Right renal cortex interstitium (tissue), 3 donors: ENCODE measurements at regions not wholly inside any gene's neighbourhood (a gene's known extent, or its start where the extent isn't known, plus 50 kb on each side); places are given as distances from the start of the nearest gene placed in this dataset.
"Not testable (repeated sequence)": the region's sequence is repeated elsewhere in the genome, so short reads cannot be mapped to it uniquely, and the experiment has no call there.

ENCODE experiments used
- DNase-seq, 3 donors: peaks; one replicate each; pipeline ENCODE4 v3.0.0-alpha.2; 2013; ENCODE audit warnings: low read depth in 3 of 3, low spot score in 2 of 3

DNA sequence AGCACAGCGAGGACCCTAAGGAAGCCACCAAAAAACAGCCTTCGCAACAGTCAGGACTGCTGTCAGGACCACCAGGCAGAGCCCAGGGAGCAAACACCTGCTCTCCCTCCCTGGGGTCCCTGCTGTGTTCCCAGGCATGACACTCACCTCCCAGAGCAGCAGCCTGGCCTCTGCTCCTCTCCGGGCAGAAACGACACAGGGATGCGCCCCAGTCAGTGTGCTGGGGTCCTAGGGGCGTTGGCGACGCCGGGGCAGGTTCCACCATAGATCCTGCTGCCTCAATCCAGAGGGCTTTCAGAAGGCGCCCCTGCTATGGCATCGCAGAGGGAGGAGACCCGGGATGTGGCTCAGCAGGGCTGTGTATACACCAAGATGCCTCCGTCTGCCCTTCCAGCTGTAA, 169.7 kb upstream of the FOXD4L5 start:
- DNase-seq, result not testable (repeated sequence)

DNA sequence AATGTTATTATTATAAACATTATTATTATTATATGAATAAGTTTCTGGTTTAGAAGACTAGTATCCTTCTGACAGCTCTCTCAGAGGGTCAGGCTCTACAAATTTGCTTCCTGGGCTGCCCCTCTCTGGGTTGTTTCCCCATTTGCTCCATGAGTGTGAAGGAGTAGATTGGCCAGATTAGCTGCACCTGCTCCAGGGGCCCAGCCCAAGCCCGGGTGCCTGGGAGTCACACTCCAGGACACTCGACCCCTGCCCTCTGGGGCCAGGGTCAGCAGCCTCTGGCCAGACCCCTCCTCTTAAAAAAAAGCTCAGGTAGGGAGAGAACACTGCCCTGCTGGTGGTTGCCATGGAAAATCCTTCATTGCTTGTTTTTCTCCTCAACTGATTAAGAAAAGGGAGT, 169.0 kb upstream of the FOXD4L5 start:
- DNase-seq, result not testable (repeated sequence)

DNA sequence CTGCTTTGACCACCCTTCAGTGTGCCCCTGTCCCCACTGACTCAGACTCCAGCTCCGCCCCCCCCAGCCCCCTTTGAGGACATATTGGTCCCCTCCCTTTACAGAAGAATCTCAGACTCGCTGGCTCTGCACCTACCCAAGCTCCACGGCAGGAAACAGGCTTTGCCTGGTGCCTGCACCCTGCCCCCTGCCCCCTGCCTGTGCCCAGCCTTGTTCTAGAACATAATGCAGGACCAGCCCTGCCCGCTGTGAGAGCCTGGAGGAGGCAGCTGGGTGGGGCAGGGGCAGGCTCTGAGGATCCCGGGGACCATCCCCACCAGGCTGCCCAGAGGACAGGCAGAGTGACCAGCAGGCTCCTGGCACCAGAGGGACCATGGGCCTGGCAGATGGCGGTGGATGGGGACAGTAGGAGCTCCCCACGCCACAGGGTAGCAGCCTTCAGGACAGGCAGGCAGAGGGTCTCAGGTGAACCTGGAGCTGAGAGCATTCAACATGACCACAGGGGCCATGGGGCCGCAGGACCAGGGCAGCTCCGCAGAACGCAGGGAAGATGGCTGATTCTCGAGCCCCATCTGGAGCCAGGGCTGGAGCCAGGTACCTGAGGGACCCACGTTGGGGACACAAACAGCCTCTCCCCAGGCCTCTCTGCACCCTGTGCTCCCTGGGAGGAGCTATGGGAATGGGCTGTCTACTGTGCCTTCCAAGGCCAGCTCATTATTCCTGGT, 165.0 kb upstream of the FOXD4L5 start:
- DNase-seq, result not testable (repeated sequence)

DNA sequence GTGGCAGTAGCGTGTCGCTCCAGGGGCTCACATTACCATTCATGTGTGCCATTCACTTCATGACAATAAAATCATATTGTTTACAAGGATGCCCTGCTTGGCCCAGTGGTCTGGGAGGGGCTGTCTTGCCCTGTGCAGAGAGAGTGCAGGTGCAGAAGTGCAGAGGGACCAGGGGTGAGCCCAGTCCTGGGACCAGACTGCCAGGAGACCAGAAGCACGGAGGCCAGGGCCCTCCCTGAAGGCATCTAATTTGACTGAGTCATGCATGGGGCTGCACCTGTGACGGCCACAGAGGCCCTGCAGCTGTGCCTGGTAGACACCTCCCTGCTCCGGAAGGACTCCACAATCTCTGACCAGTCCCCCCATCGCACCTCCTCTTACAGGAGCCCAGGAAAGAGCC, 164.4 kb upstream of the FOXD4L5 start:
- DNase-seq, result no peak

DNA sequence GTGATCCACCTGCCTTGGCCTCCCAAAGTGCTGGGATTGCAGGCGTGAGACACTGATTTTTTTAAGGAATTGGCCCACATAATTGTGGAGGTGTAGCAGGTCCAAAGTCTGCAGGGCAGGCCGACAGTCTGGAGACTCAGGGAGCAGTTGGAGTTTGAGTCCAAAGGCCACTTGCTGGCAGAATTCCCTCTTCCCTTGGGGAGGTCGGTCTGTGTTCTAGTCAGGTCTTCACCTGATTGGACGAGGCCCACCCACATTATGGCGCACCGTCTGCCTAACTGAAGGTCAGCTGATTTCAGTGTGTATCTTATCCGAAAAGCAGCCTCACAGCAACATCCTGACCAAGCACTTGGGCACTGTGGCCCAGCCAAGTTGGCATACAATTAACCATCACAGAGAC, 162.1 kb upstream of the FOXD4L5 start:
- not testable (repeated sequence) for DNase-seq

DNA sequence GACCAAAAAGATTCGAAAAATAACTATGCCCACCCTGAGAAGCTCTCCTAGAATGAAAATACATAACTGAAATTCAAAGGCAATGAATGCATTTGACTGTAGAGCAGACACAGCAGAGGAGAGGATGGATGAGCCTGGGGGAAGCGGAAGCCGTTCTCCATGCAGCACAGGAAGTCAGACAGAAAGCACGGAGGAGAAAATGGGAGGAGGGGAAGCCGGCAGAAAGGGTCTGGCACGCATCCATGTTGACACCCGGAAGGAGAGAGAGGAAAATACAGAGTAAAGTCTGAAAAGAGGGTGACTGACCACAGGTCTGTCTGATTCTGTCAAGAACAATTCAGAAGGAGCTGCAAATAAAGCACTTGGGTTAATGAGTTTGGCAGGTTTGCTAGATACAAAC, 161.0 kb upstream of the FOXD4L5 start:
- DNase-seq, result not testable (repeated sequence)

DNA sequence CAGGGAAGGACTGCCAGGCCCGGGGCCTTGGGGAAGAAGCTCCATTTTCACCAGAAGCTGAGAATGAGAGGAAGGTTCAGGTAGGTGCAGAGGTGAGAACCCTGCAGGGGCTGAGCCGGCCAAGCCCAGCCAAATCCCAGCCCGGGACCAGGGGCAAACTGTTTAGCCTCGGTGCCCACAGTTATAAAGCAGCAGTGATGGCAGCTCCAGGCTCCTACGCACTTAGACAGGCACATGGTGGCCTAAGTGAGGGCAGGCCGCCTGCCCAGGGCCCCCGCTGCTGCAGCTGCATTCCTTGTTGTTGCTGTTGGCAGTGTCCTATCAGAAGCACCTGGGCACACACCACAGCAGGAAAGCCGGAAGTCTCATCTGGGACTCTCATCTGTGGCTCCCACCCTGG, 159.9 kb upstream of the FOXD4L5 start:
- no peak for DNase-seq

DNA sequence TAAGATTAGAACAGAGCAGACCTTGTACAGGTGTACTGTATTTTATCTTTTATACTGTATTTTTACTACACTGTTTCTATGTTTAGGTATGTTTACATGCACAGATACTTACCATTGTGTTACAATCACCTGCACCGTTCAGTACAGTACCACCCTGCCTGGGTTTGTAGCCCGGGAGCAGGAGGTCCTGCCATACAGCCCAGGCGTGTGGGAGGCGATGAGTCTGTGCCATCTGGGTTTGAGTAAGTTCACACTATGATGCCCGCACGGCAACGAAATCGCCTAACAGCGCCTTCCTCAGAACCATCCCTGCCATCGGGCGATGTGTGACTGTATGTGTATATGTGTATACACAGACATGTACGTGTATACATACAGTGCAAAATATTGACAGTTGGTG, 157.1 kb upstream of the FOXD4L5 start:
- DNase-seq, result not testable (repeated sequence)

DNA sequence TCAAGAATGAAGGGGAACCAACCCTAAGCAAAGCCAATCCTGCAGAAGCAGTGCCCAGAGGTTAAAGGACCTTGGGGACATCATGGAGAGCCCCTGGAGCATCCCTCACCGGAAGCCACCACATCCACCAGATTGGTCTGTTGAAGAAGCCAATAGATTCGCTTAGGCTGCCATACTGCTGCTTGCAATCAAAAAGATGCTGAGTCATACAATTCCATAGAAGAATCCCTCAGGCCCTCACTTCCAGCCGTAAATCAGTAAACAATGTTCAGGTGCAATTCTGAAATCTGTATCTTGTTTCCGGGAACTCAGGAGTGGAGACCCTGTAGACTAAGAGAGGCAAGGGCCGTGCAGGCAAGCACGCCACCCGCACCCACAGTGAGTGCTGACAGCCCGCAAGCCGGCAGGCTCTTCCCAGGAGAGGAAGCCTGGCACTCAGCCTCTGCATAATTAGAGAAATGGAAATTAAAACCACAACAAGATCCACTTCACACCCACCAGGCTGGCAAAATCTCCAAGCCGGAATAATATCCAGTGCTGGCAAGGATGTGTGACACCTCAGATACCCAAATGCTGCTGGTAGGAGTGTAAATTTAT, 156.4 kb upstream of the FOXD4L5 start:
- DNase-seq, result not testable (repeated sequence)

DNA sequence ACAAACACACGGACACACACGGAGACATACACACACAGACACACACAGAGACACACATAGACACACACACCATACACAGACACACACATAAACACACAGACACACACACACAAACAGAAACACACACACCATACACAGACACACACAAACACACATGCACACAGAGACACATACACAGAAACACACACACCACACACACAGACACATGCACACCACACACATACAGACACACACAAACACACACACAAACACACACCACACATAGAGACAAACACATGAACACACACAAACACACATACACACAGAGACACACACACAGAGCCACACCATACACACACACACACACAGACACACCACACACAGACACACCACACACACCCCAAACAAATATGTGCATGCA, 152.7 kb upstream of the FOXD4L5 start:
- no peak for DNase-seq

DNA sequence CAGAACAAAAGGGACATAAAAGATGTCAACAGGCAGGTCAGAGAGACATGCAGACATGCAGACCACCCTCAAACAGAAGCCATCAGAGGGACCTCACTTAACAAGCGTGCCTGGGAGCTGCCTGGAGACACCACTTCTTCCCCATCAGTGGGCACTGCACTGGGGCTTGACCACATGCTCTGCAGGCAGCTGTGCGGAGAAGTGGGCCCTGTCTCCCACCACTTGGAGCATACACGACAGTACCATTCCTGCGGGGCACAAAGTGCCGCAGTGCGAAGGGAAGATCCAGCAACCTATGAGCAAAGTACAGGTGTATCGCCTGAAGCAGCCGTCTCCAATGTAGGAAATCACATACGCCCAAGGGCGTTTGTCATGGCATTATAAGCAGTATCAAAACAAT, 150.5 kb upstream of the FOXD4L5 start:
- no peak for DNase-seq

DNA sequence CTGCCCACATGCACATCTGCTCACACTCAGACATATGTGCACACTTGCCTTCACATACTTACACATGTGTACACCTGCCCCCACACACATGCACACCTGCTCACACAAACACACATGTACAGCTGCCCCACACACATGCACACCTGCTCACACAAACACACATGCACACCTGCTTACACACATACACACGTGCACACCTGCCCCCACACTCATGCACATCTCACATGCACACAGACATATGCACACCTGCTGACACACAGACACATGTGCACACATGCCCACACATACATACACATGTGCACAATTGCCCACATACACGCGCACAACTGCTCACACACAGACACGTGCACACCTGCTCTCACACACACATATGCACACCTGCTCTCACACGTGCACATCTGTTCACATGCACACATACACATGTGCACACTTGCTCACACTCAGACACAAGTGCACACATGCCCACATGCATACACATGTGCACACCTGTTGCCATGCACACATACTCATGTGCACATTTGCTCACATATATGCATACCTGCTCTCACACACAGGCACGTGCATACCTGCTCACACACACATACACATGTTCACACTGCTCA, 147.8 kb upstream of the FOXD4L5 start:
- DNase-seq, result no peak

DNA sequence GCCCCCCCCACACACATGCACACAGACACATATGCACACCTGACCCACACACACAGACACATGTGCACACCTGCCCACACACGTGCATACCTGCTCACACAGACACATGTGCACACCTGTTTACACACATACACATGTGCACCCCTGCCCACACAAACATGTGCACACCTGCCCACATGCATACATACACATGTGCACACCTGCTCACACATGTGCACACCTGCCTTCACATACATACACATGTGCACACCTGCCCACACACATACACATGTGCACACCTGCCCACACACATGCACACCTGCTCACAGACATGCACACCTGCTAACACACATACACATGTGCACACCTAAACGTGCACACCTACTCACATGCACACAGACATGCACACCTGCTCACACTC, 147.0 kb upstream of the FOXD4L5 start:
- DNase-seq, result no peak

DNA sequence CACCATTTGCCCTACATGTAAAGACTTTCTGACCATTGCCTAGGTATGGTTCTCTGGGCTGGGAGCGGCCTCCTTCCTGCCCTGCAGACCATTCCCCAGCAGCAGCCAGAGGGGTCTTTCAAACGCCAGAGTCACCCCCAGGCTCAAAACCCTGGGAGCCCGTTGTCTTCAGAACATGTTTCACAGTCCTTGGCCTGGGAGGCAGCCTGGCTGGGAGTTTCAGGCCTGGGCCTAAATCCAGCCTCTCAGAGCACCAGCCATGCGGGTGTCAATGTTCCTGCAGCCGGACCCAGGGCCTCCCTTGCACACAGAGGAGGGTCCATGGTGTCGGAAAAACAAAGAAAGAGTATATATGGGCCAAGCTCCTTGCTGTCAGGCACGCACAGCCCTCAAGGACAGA, 145.2 kb upstream of the FOXD4L5 start:
- no peak for DNase-seq

DNA sequence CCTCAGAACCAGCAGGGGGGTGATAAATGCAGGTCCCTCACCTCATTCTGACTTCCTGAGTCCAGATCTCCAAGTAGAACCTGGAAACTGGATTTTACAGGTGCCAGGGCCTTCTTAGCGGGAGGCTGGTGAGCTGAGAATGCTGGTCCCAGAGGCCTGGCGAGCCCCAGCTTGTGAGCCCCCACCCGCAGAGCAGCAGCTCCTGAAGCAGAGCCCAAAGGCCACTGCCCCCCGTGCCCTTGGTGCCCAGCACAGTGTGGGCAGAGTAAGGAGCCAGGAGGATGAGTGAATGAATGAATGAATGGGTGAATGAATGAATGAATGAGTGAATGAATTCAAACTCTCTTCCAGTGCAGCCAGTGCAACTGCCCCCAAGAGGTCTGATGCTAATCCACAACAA, 142.4 kb upstream of the FOXD4L5 start:
- not testable (repeated sequence) for DNase-seq

DNA sequence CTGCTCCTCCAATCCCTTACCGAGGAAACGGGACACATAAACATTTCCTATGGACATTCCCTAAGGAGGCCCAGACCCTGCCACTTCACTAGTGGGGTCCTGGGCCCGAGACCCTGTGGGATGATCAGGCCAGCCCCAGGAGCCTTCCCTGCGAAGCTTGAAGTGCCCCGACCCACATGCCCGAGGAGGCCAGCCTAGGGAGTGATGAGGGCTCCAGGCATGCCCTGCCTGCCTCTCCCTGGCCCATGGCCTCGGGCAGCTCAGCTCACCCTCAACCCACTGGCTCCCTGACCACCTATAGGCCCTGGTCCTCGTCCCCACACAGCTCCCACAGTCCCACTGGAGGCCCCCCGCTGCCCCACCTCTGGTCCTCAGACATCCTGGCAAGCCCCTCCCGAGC, 141.8 kb upstream of the FOXD4L5 start:
- DNase-seq, result not testable (repeated sequence)

DNA sequence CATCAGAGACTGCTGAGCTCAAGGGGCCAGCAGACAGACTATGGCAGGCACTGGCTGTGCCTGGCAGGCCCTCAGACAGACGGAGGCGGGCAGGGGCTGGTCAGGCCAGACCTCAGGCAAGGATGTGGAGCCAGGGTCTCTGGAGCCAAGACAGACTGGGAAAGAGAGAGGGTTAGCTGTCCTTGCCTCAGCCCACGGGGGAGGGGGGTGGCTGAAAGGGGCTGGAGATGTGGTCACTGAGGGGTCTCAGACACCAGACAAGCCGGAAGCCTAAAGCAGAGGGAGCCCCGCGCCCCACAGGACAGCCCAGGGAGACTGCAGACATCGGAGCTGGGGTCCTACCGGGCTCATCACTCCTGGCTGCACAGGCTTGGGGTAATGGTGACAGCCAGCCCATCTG, 141.2 kb upstream of the FOXD4L5 start:
- DNase-seq, result no peak

DNA sequence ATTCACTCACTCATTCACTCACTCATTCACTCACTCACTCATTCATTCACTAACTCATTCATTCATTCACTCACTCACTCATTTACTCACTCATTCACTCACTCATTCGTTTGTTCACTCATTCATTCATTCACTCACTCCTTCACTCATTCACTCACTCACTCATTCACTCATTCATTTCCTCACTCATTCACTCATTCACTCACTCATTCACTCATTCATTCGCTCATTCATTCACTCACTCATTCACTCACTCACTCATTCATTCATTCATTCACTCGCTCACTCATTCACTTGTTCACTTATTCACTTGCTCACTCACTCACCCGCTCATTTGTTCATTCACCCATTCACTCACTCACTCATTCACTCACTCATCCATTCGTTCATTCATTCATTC, 140.2 kb upstream of the FOXD4L5 start:
- not testable (repeated sequence) for DNase-seq

DNA sequence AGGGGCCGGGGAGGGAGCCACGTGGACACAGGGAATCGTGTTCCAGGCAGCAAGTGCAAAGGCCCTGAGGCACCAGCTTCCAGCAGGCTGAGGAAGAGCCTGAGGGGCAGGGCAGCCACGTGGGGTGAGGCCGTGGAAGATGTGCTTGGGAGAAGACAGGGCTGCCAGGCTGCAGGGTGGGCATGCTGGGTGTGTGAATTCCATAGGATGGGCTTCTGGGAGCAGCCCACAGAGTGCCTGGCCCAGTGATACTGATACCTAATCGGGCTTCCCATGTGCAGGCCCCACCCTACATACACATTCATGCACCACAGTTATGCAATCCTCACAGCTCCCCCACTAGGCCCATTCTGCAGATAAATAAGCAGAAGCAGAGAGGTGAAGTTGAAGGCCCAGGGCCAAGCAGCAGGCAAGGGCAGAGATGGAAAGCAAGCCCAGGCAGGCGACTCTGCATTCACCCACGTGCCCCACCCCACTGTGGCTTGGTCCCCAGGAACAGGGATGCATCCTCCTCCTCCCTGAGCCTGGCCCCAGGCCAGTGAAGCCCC, 139.5 kb upstream of the FOXD4L5 start:
- DNase-seq, result not testable (repeated sequence)

DNA sequence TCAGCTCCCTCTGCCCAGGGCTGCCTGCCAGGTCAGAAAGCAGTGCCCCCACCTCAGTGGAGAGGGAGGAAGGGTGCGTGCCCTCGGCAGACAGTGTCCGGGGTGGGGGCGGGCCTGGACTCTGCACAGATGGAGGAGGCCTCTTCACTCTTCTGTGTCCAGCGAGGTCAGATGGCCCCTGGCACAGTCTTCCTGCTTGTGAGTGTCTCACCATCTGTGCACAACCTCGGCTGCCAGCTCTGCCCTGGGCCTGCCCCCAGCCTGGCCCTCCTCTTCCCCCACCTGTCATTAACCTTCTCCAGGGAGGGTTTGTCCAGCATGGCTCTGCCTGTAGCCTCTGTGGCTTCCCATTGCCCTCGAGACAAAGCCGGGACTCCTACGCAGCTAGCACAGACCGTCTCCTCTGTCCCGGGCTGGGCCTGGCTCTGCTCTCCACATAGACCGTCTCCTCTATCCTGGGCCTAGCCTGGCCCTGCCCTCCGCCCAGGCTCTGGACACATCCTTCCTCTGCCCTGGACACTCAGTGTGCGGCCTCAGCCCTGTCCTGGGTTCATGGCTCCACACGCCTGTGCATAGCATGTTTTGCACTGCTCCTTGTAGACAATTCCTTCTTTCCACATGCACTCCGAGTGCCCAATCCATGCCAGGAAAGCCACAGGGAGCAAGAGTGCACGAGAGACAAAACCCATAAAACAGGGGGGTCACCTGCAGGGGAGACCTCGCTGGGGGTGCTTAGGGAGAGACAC, 138.9 kb upstream of the FOXD4L5 start:
- DNase-seq, result not testable (repeated sequence)
